ENCODE measurements at regions not wholly inside any gene's neighbourhood (a gene's known extent, or its start where the extent isn't known, plus 50 kb on each side); places are given as distances from the start of the nearest gene placed in this dataset.

DNA sequence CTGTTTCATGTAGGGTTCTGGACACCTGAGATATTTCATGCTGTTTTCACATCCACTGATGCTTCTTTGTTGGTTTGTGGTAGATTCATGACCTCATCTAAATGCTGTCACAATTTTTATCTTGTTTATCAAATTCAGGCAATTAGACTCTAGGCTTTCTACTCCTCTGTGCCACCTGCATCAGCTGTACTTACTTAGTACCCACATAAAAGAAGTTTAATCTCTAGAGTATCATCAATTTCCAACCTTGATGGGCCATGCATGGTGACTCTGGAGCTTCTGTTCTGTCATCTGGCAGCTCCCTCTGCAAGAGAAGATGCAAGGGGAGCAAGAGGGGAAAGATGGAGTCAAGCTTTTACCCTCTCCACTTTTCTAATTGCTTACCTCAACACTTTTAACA is 195.9 kb upstream of the VWC2 start:
- DNase-seq (ENCODE audit: low read depth): no peak
- TF ChIP-seq, protein P1, sequence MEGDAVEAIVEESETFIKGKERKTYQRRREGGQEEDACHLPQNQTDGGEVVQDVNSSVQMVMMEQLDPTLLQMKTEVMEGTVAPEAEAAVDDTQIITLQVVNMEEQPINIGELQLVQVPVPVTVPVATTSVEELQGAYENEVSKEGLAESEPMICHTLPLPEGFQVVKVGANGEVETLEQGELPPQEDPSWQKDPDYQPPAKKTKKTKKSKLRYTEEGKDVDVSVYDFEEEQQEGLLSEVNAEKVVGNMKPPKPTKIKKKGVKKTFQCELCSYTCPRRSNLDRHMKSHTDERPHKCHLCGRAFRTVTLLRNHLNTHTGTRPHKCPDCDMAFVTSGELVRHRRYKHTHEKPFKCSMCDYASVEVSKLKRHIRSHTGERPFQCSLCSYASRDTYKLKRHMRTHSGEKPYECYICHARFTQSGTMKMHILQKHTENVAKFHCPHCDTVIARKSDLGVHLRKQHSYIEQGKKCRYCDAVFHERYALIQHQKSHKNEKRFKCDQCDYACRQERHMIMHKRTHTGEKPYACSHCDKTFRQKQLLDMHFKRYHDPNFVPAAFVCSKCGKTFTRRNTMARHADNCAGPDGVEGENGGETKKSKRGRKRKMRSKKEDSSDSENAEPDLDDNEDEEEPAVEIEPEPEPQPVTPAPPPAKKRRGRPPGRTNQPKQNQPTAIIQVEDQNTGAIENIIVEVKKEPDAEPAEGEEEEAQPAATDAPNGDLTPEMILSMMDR (IDR thresholded peaks at IDR 0.05; ENCODE audit: low read depth, low read length, missing control alignments): no peak
- in situ Hi-C loops (cut with HindIII; ENCODE audit: low sequenced_read_pairs): no loop called here
- no peak overlapping the region for H3K4me3 ChIP-seq (ENCODE audit: low read depth, low read length)

DNA sequence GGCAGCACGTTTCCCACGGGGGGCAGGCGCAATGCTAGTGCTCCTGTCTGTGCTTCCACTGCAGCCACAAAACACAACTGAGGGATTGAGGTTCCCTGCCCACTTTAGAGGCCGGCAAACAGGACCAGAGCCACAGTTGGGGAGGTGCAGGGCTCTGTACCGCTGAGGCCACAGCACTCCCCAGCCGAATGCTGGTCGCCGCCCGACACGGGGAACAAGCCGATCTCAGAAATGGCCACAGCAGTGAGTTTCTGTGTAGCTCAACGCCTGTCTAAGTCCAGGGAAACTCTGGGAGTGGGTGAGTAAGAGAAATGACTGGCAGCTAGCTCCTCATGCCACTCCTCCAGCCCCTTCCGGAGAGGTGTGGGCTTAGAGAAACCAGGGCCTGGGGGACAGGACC is 194.0 kb upstream of the VWC2 start:
- TF ChIP-seq, protein P1 (IDR thresholded peaks at IDR 0.05; ENCODE audit: low read depth, low read length, missing control alignments): no peak
- in situ Hi-C loops (cut with HindIII; ENCODE audit: low sequenced_read_pairs): no loop called here
- no peak for DNase-seq (ENCODE audit: low read depth)
- no peak overlapping the region for H3K4me3 ChIP-seq (ENCODE audit: low read depth, low read length)

DNA sequence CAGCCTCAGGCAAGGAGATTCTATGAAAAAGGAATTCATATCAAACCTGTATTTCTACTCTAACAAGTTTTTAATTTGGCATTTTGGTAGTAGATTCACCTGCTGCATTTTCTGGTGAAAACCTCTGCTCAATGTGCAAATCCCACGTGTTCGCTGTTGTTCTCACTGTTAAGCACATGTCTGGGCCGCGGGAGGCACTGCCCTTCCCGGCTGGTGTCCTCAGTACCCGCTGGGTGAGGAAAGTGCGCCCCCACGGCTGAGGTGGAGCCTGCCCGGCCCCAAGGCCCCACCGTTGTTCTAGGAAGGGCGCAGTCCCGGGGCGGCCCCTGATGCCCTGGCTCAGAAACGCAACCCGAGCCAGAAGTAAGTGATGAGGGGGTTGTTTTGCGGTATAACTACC is 193.4 kb upstream of the VWC2 start:
- in situ Hi-C loops (cut with HindIII; ENCODE audit: low sequenced_read_pairs): no loop called here
- TF ChIP-seq, protein P1 (IDR thresholded peaks at IDR 0.05; ENCODE audit: low read depth, low read length, missing control alignments): no peak
- no peak overlapping the region for H3K4me3 ChIP-seq (ENCODE audit: low read depth, low read length)
- DNase-seq (ENCODE audit: low read depth): no peak

DNA sequence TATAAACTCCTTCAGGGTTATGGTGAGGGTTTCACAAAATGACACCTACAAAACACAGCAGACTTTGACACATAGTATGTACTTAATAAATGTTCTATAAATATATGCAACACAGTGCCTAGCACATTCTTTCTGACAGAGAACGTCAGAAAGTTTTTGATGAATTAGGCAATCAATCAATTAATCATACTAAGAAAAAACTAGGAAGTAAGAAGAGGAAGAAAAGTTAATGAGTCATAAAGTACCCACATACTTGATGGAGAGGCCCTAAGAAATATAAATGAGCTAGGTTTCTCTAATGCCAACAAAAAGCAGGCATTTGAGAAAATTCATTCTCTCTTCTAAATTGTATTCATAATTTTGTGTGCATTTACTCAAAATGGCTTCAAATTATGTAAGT is 192.7 kb upstream of the VWC2 start:
- in situ Hi-C loops (cut with HindIII; ENCODE audit: low sequenced_read_pairs): no loop called here
- no peak overlapping the region for H3K4me3 ChIP-seq (ENCODE audit: low read depth, low read length)

DNA sequence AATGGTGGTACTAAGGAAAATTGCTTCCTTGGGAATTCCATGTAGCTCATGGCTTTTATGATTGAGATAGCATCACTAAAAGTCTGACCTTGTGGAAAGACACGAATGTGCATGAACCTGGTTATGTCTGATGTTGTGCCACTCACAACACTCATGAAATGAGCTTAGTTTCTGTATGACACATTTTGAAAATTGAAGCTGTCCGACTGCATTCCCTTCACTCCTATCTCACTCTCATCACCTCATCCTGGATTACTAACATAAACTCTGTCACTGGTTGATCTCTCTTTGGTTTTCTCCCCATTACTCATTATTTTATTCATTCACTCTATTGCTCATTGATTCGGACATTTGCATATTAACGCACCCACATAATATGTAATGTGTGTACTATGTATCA is 190.0 kb upstream of the VWC2 start:
- H3K4me3 ChIP-seq (ENCODE audit: low read depth, low read length): no peak overlapping the region
- TF ChIP-seq, protein P1 (IDR thresholded peaks at IDR 0.05; ENCODE audit: low read depth, low read length, missing control alignments): no peak
- DNase-seq (ENCODE audit: low read depth): no peak
- in situ Hi-C loops (cut with HindIII; ENCODE audit: low sequenced_read_pairs): no loop called here

More for the DNA sequence above, 192.7 kb upstream of the VWC2 start:
- TF ChIP-seq, protein P1 (IDR thresholded peaks at IDR 0.05; ENCODE audit: low read depth, low read length, missing control alignments): no peak
- DNase-seq (ENCODE audit: low read depth): no peak

DNA sequence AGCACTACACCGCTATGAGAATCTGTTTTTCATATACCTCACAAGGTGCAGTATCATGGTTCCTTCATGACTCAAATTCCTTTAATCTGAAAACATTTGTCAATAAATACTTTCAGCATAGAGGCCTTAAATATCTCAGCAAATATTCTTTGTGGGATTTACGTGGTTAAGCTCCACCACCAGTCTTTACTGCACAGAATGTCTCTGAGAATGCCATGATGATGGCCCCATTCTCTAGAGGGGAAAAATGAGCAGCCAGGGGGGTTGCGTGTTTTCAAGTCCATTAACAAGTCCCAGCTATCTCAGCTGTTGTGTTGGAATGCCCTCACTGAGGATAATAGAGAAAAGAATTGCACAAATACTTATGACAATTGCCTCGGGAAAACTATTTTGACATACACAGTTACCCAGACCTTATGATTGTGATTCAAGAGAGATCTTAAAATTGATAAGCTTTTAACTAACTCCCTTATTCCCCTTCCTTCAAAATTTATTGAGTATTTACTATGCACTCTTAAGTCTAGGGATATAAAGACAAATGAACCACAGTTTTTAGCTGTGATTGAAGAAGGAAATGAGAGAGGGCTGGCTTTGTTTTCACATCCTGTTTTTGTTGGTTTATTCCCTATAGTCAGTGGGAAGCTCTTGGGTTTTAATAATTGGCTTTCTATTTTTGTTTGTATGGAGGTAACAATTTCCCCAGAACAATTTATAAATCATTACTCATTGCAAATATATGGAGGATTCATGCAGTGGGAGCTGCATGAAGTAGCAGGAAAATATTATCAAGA is 176.5 kb upstream of the VWC2 start:
- no peak for DNase-seq (ENCODE audit: low read depth)
- no peak overlapping the region for H3K4me3 ChIP-seq (ENCODE audit: low read depth, low read length)
- TF ChIP-seq, protein P1 (IDR thresholded peaks at IDR 0.05; ENCODE audit: low read depth, low read length, missing control alignments): no peak
- in situ Hi-C loops (cut with HindIII; ENCODE audit: low sequenced_read_pairs): no loop called here
